LNCAP (cell line): ENCODE measurements at regions not wholly inside any gene's neighbourhood (a gene's known extent, or its start where the extent isn't known, plus 50 kb on each side); places are given as distances from the start of the nearest gene placed in this dataset.

Source experiments
- CTCF ChIP-seq: fragments of 450-650 bp; IDR thresholded peaks from 2 replicates; pipeline ENCODE4 v1.5.1; 2017; ENCODE audit warnings: mild to moderate bottlenecking

DNA sequence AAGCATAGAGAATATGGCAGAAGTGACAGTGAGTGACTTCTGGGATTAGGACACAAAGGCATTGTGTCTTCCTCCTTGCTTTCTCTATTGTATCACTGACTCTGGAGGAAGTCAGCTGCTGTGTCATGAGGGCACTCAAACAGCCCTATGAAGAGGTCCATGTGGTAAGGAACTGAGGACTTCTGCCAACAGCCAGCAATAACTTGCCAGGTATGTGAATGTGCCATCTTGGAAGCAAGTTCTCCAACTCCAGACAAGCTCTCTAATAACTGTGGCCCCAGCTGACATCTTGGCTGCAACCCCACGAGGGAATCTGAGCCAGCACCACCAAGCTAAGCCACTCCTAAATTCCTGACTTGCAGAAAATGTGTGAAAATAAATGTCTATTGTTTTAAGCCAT lies 83.6 kb upstream of the ZBED5 start:
- TF ChIP-seq CTCF = no peak

GRCh38 chr11:10938650-10939387 lies 81.0 kb upstream of the ZBED5 start:
- no peak for TF ChIP-seq CTCF

DNA sequence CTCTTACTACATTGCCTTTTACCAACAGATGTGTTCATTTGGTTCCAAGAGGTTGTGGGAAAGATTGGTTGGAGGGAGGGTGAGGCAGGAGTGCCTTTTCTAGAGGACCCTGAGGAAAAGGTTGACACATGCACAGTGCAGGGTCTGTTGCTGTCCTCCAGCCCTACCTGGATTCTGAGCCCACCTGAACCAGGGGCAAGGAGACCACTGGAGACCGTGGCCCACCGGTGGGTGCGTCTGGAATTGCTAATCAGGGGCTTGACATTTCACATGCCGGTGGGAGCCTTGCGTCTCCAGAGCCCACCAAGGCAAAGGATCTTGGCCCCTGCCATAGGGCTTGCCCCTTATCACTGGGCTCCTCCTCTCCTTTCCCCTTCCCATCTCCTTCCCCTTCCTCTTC lies 80.4 kb upstream of the ZBED5 start:
- TF ChIP-seq CTCF = no peak

DNA sequence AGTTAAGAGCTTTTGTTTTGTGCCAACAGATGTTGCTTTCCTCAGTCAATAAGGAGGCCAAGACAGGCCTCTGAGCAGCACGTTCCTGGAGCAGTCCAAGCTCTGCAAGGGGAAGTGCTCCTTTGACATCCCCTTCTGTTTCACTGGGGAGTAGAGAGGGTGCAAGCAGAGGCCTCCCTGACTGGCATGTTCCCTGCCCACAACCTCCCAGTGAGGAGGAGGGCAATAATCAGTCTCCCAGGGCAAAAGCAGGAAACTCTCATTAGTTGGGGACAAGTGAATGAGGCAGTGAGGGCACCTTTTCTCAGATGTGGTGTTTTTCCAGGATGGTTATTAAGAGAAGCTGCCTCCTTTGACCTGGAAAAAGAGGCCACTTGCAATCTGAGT lies 79.5 kb upstream of the ZBED5 start:
- no peak for TF ChIP-seq CTCF

DNA sequence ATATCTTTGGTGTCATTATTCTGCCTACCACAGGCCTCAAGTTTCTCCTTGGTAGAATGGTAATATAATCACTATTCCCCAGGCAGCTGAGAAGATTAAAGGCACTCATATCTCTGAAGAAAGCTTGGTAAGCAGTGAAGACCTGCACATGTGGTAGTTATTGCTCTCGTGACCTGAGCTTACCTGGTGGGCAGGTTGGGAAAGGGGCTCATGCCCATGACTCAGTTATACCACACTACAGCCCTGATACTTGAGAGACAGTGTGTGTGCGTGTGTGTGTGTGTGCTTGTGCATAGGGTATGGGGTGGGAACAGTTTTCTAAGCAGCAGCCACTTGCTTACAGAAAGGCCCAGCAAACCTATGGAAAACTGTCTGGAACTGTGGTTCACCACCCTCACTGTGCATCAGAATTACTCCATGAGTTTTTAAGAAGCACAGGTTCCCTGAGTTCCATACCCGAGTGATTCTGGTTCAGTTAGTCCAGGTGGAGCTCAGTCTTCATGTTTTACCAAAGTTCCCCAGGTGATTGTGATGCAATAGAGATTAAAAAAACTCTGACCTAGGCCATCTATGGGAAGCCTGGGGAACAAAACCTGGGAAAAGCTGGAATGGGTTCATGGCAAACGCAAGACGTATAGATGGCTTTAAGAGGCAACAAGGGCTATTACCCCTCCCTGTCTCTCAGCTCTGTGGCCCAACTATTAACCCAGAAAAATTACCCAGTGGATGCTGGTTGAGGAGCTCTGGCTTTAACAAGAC lies 79.0 kb upstream of the ZBED5 start:
- no peak for TF ChIP-seq CTCF

GRCh38 chr11:10935015-10935559 lies 77.2 kb upstream of the ZBED5 start:
- no peak for TF ChIP-seq CTCF

DNA sequence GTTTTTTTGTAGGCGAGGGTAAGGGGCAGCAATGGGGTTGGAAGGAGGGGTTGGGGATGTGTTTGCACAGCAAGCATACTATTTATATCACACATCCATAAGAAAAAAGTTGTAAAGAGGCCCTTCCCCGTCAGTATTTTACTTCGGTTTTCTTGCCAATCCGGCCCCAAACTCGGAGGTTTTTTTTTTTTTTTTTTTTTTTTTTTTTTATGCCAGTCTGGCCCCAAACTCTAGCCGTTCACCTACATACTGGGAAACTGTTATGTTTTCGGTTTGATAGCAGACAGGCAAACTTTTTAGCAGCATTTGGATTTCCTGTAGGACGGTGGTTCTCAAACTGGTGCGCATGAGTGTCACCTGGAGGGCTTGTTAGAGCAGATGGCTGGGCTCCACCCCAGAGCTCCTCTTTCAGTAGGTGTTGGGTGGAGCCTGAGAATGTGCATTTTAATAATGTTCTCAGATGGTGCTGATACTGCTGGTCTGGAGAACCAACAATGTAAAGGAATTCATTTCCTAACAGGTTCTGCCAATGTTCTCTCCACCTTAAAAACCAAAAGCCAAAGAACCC lies 76.5 kb upstream of the ZBED5 start:
- TF ChIP-seq CTCF = no peak
